Karpas-422 (cell line): ENCODE measurements at regions not wholly inside any gene's neighbourhood (a gene's known extent, or its start where the extent isn't known, plus 50 kb on each side); places are given as distances from the start of the nearest gene placed in this dataset.

Experiments used
- DNase-seq: peaks from one replicate; pipeline ENCODE4 v3.0.0-alpha.2; 2015
- H2AFZ ChIP-seq: fragments of 200-600 bp; sonication (generic); 2 replicates; pipeline ENCODE4 v1.6.1; 2014; ENCODE audit warnings: antibody characterized with exemption, low read length, mixed read lengths
- H3K27ac ChIP-seq: fragments of 200-600 bp; sonication (generic); 2 replicates; pipeline ENCODE4 v1.5.1; 2014; ENCODE audit warnings: mild to moderate bottlenecking, low read length, moderate library complexity
- H3K27me3 ChIP-seq: fragments of 200-600 bp; sonication (generic); 2 replicates; pipeline ENCODE4 v1.6.1; 2014; ENCODE audit warnings: low read length, mixed read lengths
- H3K36me3 ChIP-seq: fragments of 200-600 bp; sonication (generic); 2 replicates; pipeline ENCODE4 v1.6.1; 2014; ENCODE audit warnings: low read length, mixed read lengths; ENCODE audit not compliant: insufficient read depth
- H3K4me1 ChIP-seq: fragments of 200-600 bp; sonication (generic); 2 replicates; pipeline ENCODE4 v1.6.1; 2014; ENCODE audit warnings: mild to moderate bottlenecking, low read length, mixed read lengths
- H3K4me2 ChIP-seq: fragments of 200-600 bp; sonication (generic); 2 replicates; pipeline ENCODE4 v1.6.1; 2014; ENCODE audit warnings: low read length, low read depth, mild to moderate bottlenecking; ENCODE audit not compliant: poor library complexity, severe bottlenecking
- H3K4me3 ChIP-seq: fragments of 200-600 bp; sonication (generic); 2 replicates; pipeline ENCODE4 v1.5.1; 2014; ENCODE audit warnings: mild to moderate bottlenecking, antibody characterized with exemption, low read length, mixed read lengths
- H3K79me2 ChIP-seq: fragments of 200-600 bp; sonication (generic); 2 replicates; pipeline ENCODE4 v1.6.1; 2014; ENCODE audit warnings: mild to moderate bottlenecking, low read length, mixed read lengths
- H3K9ac ChIP-seq: fragments of 200-600 bp; sonication (generic); 2 replicates; pipeline ENCODE4 v1.6.0; 2014; ENCODE audit warnings: low read length
- H3K9me2 ChIP-seq: fragments of 200-600 bp; sonication (generic), shearing (Covaris generic); replicated peaks from 2 replicates; pipeline ENCODE4 v1.6.0; 2014; ENCODE audit warnings: mild to moderate bottlenecking, low read length, moderate library complexity; ENCODE audit not compliant: insufficient read depth
- H3K9me3 ChIP-seq: fragments of 300-700, 200-600 bp; sonication (generic); 2 replicates; pipeline ENCODE4 v1.6.1; 2014; ENCODE audit warnings: low read length, mixed read lengths
- H4K20me1 ChIP-seq: fragments of 200-600 bp; sonication (generic); 2 replicates; pipeline ENCODE4 v1.6.1; 2014; ENCODE audit warnings: mild to moderate bottlenecking, antibody characterized with exemption, low read length, low read depth; ENCODE audit not compliant: insufficient read depth

GRCh38 chr3:16102905-16103364 lies 71.5 kb upstream of the GALNT15 start:
- no peaks in the 10 kb centered on the region for H3K79me2 ChIP-seq
- no peak overlapping the region for H3K4me2 ChIP-seq
- no peaks in the 10 kb centered on the region for H3K36me3 ChIP-seq
- H3K27me3 ChIP-seq: no peaks in the 10 kb centered on the region
- DNase-seq: no peak
- H3K27ac ChIP-seq: no peak overlapping the region
- no peaks in the 10 kb centered on the region for H4K20me1 ChIP-seq
- no peaks in the 10 kb centered on the region for H3K9me2 ChIP-seq
- H3K9me3 ChIP-seq: no peaks in the 10 kb centered on the region
- H3K4me1 ChIP-seq: 0 out of 2 replicates have a peak, but pooled peaks cover 2% of the 10 kb centered on the region
- H2AFZ ChIP-seq: no peak overlapping the region
- no peak overlapping the region for H3K4me3 ChIP-seq
- no peak overlapping the region for H3K9ac ChIP-seq

GRCh38 chr3:16103472-16103871 lies 71.0 kb upstream of the GALNT15 start:
- no peaks in the 10 kb centered on the region for H3K9me2 ChIP-seq
- H3K36me3 ChIP-seq: no peaks in the 10 kb centered on the region
- H4K20me1 ChIP-seq: no peaks in the 10 kb centered on the region
- no peak for DNase-seq
- H3K9ac ChIP-seq: no peak overlapping the region
- no peak overlapping the region for H2AFZ ChIP-seq
- no peaks in the 10 kb centered on the region for H3K9me3 ChIP-seq
- H3K4me3 ChIP-seq: no peak overlapping the region
- H3K27me3 ChIP-seq: no peaks in the 10 kb centered on the region
- no peak overlapping the region for H3K4me2 ChIP-seq
- no peaks in the 10 kb centered on the region for H3K79me2 ChIP-seq
- 0 out of 2 replicates have a peak, but pooled peaks cover 2% of the 10 kb centered on the region for H3K4me1 ChIP-seq
- H3K27ac ChIP-seq: no peak overlapping the region

- no peaks in the 10 kb centered on the region for H3K9me3 ChIP-seq
- H3K27me3 ChIP-seq: no peaks in the 10 kb centered on the region
- H3K9ac ChIP-seq: no peak overlapping the region
- no peak for DNase-seq
- H3K4me1 ChIP-seq: 0 out of 2 replicates have a peak, but pooled peaks cover 2% of the 10 kb centered on the region
- no peak overlapping the region for H3K4me2 ChIP-seq
- H3K9me2 ChIP-seq: no peaks in the 10 kb centered on the region
- no peak overlapping the region for H3K4me3 ChIP-seq
- H4K20me1 ChIP-seq: no peaks in the 10 kb centered on the region
- H2AFZ ChIP-seq: no peak overlapping the region
- H3K79me2 ChIP-seq: no peaks in the 10 kb centered on the region
- H3K27ac ChIP-seq: no peak overlapping the region
- no peaks in the 10 kb centered on the region for H3K36me3 ChIP-seq
Observed at GRCh38 chr3:16104156-16104555, 70.3 kb upstream of the GALNT15 start.

- Histone ChIP-seq H3K4me1 (0 out of 2 replicates have a peak, but pooled peaks cover 2% of the 10 kb centered on the region), H3K27ac (no peak overlapping the region), H3K9ac (no peak overlapping the region), H3K27me3 (peaks cover 4% of the 10 kb centered on the region; the same call in 1 of the 2 replicates), H3K79me2 (no peaks in the 10 kb centered on the region), H3K4me3 (no peak overlapping the region), H2AFZ (no peak overlapping the region), H3K9me2 (no peaks in the 10 kb centered on the region), H3K4me2 (no peak overlapping the region), H4K20me1 (no peaks in the 10 kb centered on the region), H3K9me3 (no peaks in the 10 kb centered on the region), H3K36me3 (no peaks in the 10 kb centered on the region)
- no peak for DNase-seq
Observed at GRCh38 chr3:16106050-16106449, 68.4 kb upstream of the GALNT15 start.

GRCh38 chr3:16108424-16108823 lies 66.1 kb upstream of the GALNT15 start:
- Histone ChIP-seq H2AFZ (no peak overlapping the region), H3K4me3 (no peak overlapping the region), H3K9me3 (no peaks in the 10 kb centered on the region), H3K9me2 (no peaks in the 10 kb centered on the region), H3K36me3 (no peaks in the 10 kb centered on the region), H3K9ac (no peak overlapping the region), H3K27me3 (peaks cover 4% of the 10 kb centered on the region; the same call in 1 of the 2 replicates), H3K4me1 (no peaks in the 10 kb centered on the region), H4K20me1 (no peaks in the 10 kb centered on the region), H3K27ac (no peak overlapping the region), H3K79me2 (no peaks in the 10 kb centered on the region), H3K4me2 (no peak overlapping the region)
- DNase-seq: no peak

GRCh38 chr3:16109929-16110328 lies 64.6 kb upstream of the GALNT15 start:
- H3K4me1 ChIP-seq: no peaks in the 10 kb centered on the region
- no peak overlapping the region for H3K9ac ChIP-seq
- H3K9me3 ChIP-seq: no peaks in the 10 kb centered on the region
- H3K4me2 ChIP-seq: no peak overlapping the region
- H3K9me2 ChIP-seq: no peaks in the 10 kb centered on the region
- no peak for DNase-seq
- no peak overlapping the region for H2AFZ ChIP-seq
- peaks cover 4% of the 10 kb centered on the region; the same call in 1 of the 2 replicates for H3K27me3 ChIP-seq
- no peak overlapping the region for H3K4me3 ChIP-seq
- no peak overlapping the region for H3K27ac ChIP-seq
- H3K36me3 ChIP-seq: no peaks in the 10 kb centered on the region
- H4K20me1 ChIP-seq: no peaks in the 10 kb centered on the region
- no peaks in the 10 kb centered on the region for H3K79me2 ChIP-seq

GRCh38 chr3:16112910-16113504 lies 61.5 kb upstream of the GALNT15 start:
- no peak overlapping the region for H3K4me2 ChIP-seq
- H2AFZ ChIP-seq: no peak overlapping the region
- no peaks in the 10 kb centered on the region for H4K20me1 ChIP-seq
- H3K79me2 ChIP-seq: no peaks in the 10 kb centered on the region
- no peak overlapping the region for H3K4me3 ChIP-seq
- H3K36me3 ChIP-seq: no peaks in the 10 kb centered on the region
- no peak overlapping the region for H3K27ac ChIP-seq
- DNase-seq: no peak
- H3K9me3 ChIP-seq: no peaks in the 10 kb centered on the region
- H3K4me1 ChIP-seq: no peaks in the 10 kb centered on the region
- no peak overlapping the region for H3K9ac ChIP-seq
- peaks cover 4% of the 10 kb centered on the region; the same call in 1 of the 2 replicates for H3K27me3 ChIP-seq
- H3K9me2 ChIP-seq: no peaks in the 10 kb centered on the region

GRCh38 chr3:16113704-16114103 lies 60.8 kb upstream of the GALNT15 start:
- Histone ChIP-seq H3K27me3 (peaks cover 4% of the 10 kb centered on the region; the same call in 1 of the 2 replicates), H3K4me1 (no peaks in the 10 kb centered on the region), H3K9me3 (no peaks in the 10 kb centered on the region), H2AFZ (no peak overlapping the region), H3K27ac (no peak overlapping the region), H3K9me2 (no peaks in the 10 kb centered on the region), H3K4me2 (no peak overlapping the region), H3K9ac (no peak overlapping the region), H4K20me1 (no peaks in the 10 kb centered on the region), H3K79me2 (no peaks in the 10 kb centered on the region), H3K4me3 (no peak overlapping the region), H3K36me3 (no peaks in the 10 kb centered on the region)
- DNase-seq: no peak
